Esophagus squamous epithelium (tissue), 4 donors: ENCODE measurements at regions not wholly inside any gene's neighbourhood (a gene's known extent, or its start where the extent isn't known, plus 50 kb on each side); places are given as distances from the start of the nearest gene placed in this dataset.

Source experiments
- CTCF ChIP-seq, 6 experiments: fragments of 450-650 bp in 4 of 6; fragments of 200-600 bp in 2 of 6; sonication (generic) in 2 of 6; IDR thresholded peaks; one replicate each; pipeline ENCODE4 v1.5.1; 2016 to 2019; ENCODE audit warnings: antibody characterized with exemption in 6 of 6, mild to moderate bottlenecking in 4 of 6, moderate library complexity in 4 of 6
- POLR2A ChIP-seq, 4 donors: fragments of 450-650 bp; IDR thresholded peaks; one replicate each; pipeline ENCODE4 v1.6.1; 2017; ENCODE audit warnings: antibody characterized with exemption in 4 of 4, mild to moderate bottlenecking in 4 of 4, moderate library complexity in 3 of 4

DNA sequence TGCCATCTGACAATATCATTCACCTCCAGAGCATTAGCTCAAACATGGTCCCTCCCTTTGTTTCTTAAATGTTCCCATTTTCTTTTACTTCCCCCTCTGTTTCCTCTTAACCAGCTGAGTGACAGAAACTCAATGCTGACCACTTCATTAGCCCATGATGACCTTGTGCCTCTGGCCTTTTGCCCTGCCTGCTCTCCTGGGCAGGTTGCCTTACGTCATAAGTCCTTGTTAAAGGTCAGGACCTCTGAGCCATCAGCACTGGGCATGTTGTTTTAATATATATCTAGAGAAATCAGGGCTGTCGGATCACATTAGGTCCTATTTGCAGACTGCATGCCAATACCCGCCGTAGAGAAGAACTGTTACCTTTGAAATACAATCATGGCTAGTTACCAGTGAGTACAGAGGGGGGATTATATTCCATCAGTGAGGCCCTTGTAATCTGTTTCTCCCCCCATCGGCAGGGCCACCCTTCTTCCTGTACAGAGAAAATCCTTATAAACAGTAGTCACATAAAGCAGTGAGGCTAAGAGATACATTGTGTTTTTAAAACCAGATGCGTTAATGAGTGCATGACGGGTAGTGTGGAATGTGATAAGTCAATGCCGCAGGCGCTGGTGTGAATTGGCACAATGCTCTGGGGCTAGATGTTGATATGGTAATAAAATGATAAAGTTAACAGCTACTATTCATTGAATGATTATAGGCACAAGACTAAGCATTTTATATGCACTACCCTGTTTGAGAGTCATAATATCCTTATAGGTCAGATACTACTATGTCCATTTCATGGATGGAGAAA lies 94.3 kb upstream of the ZFHX3 start:
- TF ChIP-seq CTCF (IDR thresholded peaks at IDR 0.05) (no peak), POLR2A (IDR thresholded peaks at IDR 0.05) (no peak)
